GM19240 (cell line): ENCODE measurements at regions not wholly inside any gene's neighbourhood (a gene's known extent, or its start where the extent isn't known, plus 50 kb on each side); places are given as distances from the start of the nearest gene placed in this dataset.
"Not testable (repeated sequence)": the region's sequence is repeated elsewhere in the genome, so short reads cannot be mapped to it uniquely, and the experiment has no call there.

Source experiments
- DNase-seq: peaks from one replicate; pipeline ENCODE4 v3.0.0; 2011; ENCODE audit warnings: low spot score; ENCODE audit not compliant: insufficient read length

DNA sequence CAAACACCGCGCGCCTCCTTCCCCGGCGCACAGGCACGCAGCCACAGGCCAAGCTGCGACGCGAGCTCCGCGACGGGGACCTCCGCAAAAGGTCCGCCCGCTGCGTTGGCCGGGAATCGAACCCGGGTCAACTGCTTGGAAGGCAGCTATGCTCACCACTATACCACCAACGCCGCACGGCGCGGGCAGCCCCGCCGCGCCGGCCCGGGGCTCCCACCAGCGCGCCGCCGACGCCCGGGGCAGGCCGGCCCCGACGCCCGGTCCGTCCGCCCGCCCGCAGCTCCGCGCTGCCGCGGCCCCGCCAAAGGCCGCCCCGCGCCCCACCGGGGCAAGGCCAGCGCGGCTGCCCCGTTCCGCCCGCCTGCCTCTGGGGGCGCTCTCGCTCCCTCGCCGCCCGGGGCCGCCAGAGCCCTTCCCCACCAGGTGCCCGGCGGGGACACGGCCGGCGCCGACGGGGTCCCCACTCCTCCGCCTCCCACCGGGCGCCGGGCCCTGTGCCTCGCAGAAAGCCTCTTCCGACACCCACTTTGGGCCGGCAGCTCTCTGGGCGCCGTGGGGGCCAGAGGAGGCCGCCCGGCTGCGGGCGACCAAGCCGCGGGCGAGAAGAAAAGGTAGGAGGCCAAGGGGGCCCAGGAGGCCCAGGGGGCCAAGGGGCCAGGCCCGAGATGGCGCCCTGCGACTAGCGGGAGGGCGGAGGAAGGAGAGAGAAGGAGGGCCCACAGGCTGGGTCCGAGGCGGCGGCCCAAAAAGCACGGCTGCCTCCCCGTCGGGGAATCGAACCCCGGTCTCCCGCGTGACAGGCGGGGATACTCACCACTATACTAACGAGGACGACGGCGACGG lies 50.2 kb upstream of the FCGR2A start:
- not testable (repeated sequence) for DNase-seq

- DNase-seq: not testable (repeated sequence)
Observed at GRCh38 chr1:161453950-161454864, 51.0 kb upstream of the FCGR2A start.

DNA sequence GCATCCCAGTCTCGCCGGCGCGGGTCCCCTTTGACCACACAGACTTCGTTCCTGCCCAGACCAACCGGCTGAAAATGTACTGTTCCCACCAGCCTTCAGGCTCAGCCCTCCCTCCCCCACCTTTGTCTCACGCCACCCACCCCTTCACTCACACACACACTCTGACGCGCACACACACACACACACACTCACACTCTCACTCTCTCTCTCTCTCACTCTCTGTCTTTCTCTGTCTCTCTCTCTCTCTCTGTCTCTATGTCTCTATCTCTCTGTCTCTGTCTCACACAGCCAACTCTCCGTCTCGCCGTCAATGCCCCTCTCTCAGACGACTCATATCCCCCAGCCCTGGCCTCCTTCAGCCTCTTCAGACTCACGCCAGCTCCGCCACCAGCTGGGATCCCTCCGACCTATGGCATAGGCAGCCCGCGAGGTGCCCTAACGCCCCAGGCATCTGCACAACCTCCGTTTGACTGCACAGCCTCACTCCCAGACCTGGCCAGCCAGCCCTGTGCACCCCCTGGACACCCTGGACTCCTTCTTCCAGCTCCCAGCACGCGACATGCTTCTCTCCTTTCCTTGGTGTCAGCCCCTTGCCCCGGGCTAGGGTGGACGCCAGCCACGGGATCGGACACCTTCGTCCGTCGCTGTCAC lies 53.4 kb upstream of the FCGR2A start:
- not testable (repeated sequence) for DNase-seq

- DNase-seq: not testable (repeated sequence)
Observed at GRCh38 chr1:161447760-161448332, 57.4 kb upstream of the FCGR2A start.

- not testable (repeated sequence) for DNase-seq
Observed at GRCh38 chr1:161447040-161447759, 58.1 kb upstream of the FCGR2A start.

- not testable (repeated sequence) for DNase-seq
Observed at GRCh38 chr1:161444725-161445124, 60.5 kb upstream of the FCGR2A start.

DNA sequence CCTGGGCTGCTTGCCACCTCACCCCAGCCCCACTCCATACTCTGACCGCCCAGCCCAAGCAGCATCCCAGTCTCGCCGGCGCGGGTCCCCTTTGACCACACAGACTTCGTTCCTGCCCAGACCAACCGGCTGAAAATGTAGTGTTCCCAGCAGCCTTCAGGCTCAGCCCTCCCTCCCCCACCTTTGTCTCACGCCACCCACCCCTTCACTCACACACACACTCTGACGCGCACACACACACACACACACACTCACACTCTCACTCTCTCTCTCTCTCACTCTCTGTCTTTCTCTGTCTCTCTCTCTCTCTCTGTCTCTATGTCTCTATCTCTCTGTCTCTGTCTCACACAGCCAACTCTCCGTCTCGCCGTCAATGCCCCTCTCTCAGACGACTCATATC lies 61.0 kb upstream of the FCGR2A start:
- DNase-seq: not testable (repeated sequence)

GRCh38 chr1:161440312-161440894 lies 64.9 kb upstream of the FCGR2A start:
- peak; percentile 79 for DNase-seq

DNA sequence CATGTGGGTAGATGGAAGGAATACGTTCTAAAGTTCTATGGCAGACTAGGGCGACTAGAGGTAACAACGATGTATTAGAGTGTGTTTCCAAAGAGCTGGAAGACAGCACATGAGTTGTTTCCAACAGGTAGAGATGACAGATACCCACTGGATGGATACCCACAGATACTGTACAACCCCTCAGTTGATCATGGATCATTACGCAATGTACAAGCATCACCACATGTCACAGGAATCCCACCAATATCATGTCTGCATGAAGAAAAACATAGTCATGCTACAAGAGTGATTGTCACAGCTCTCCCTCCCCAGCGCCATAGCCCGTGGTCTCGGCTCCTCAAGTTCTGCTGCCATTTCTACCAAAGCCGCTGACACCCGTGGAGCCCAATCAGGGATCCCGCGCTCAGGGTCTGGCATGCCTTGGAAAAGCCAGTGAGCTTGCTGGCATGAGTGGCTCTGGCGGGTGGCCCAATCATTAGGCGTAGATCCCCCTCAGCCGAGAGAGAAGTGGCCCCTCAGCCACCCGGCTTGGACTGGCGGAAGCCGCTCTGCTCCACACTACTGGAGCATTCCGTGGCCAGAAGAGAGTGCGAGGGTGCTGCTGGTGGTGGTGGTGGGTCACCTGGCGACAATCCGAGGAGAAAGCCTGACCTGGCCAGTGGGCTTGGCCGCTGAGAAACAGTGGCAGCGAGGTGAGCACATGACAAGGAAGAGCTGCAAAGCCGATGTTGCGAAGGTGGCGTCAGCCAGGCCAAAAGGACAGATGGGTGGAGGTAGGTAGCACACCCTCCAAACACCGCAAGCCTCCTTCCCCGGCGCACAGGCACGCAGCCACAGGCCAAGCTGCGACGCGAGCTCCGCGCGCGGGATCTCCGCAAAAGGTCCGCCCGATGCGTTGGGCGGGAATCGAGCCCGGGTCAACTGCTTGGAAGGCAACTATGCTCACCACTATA lies 65.7 kb upstream of the FCGR2A start:
- no peak for DNase-seq

- DNase-seq: not testable (repeated sequence)
Observed at GRCh38 chr1:161433191-161433590, 65.5 kb upstream of the CFAP126 start.

- DNase-seq: no peak
Observed at GRCh38 chr1:161432091-161432490, 64.4 kb upstream of the CFAP126 start.

GRCh38 chr1:161427733-161428516 lies 60.2 kb upstream of the CFAP126 start:
- no peak for DNase-seq

- not testable (repeated sequence) for DNase-seq
Observed at GRCh38 chr1:161422914-161423313, 55.2 kb upstream of the CFAP126 start.

DNA sequence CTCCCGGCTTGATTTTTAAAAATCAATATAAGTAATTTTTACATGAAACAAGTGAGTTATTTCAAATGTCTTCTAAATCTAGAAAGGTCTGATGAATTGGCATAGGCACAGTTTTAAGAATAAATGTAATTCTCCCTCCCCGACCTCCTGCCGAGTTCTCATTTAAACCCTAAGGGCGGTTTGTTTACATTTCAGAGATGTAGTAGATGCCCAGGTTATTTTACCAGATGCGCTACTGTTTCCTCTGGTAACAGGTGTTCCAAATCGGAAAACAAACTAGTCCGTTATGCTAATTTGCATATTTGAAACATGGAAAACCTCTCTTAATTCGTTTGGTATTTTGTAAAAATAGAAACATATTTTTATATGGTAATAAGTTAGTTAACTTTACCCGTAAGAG lies 53.8 kb upstream of the CFAP126 start:
- no peak for DNase-seq

- no peak for DNase-seq
Observed at GRCh38 chr1:161420763-161421455, 53.2 kb upstream of the CFAP126 start.

- not testable (repeated sequence) for DNase-seq
Observed at GRCh38 chr1:161417536-161417935, 49.9 kb upstream of the CFAP126 start.
